ENCODE measurements at regions not wholly inside any gene's neighbourhood (a gene's known extent, or its start where the extent isn't known, plus 50 kb on each side); places are given as distances from the start of the nearest gene placed in this dataset.

GRCh38 chr20:7689151-7689550, 251.1 kb downstream of the HAO1 start:
- no peak for DNase-seq (ENCODE audit: low spot score)
- Histone ChIP-seq H4K20me1 (replicated peaks; ENCODE audit: insufficient read depth) (no peaks in the 10 kb centered on the region), H3K79me2 (replicated peaks; ENCODE audit: insufficient read depth) (no peaks in the 10 kb centered on the region), H3K27me3 (ENCODE audit: insufficient read depth) (no peaks in the 10 kb centered on the region), H3K4me1 (ENCODE audit: insufficient read depth) (no peaks in the 10 kb centered on the region), H3K4me2 (no peak overlapping the region), H3K36me3 (ENCODE audit: insufficient read depth) (no peaks in the 10 kb centered on the region), H3K9me2 (ENCODE audit: insufficient read depth) (peaks cover 10% of the 10 kb centered on the region; the same call in 1 of the 2 replicates), H3K27ac (ENCODE audit: low read depth) (no peak overlapping the region), H2AFZ (no peak overlapping the region), H3F3A (replicated peaks; ENCODE audit: low read depth) (no peaks in the 10 kb centered on the region), H3K4me3 (no peak overlapping the region)
- no peaks in the 10 kb centered on the region for H3K4me1 Mint-ChIP-seq
- no peaks in the 10 kb centered on the region for H3K9me3 Mint-ChIP-seq
- no peak overlapping the region for H3K4me3 Mint-ChIP-seq
- no peak overlapping the region for H3K27ac Mint-ChIP-seq
- TF ChIP-seq STAT1 (IDR thresholded peaks at IDR 0.05; ENCODE audit: unreplicated experiment) (no peak), EZH2 (IDR thresholded peaks at IDR 0.05; ENCODE audit: low read depth, unreplicated experiment) (no peak), ETS1 (IDR thresholded peaks at IDR 0.05) (no peak), CTCF (conservative IDR thresholded peaks at IDR 0.05; ENCODE audit: low read depth in 2 of 2) (no peak), ZNF114 (CRISPR knock-in tag; IDR thresholded peaks at IDR 0.05) (no peak), ZNF462 (CRISPR knock-in tag; IDR thresholded peaks at IDR 0.05) (no peak), REST (IDR thresholded peaks at IDR 0.05; ENCODE audit: unreplicated experiment) (no peak), NANOG (IDR thresholded peaks at IDR 0.05; ENCODE audit: borderline replicate concordance) (no peak), JUNB (IDR thresholded peaks at IDR 0.05; ENCODE audit: unreplicated experiment) (no peak), POLR2AphosphoS5 (IDR thresholded peaks at IDR 0.05; ENCODE audit: low read depth) (no peak), EZH2phosphoT487 (IDR thresholded peaks at IDR 0.05; ENCODE audit: unreplicated experiment) (no peak)
- no peak for ATAC-seq
- H3K27me3 Mint-ChIP-seq (ENCODE audit: insufficient read depth, low read depth, poor library complexity) = no peaks in the 10 kb centered on the region
- no peaks in the 10 kb centered on the region for H3K36me3 Mint-ChIP-seq (ENCODE audit: low read depth)

Measured in GM23338 (cell line).